ENCODE measurements at regions not wholly inside any gene's neighbourhood (a gene's known extent, or its start where the extent isn't known, plus 50 kb on each side); places are given as distances from the start of the nearest gene placed in this dataset.
"Not testable (repeated sequence)": the region's sequence is repeated elsewhere in the genome, so short reads cannot be mapped to it uniquely, and the experiment has no call there.

- not testable (repeated sequence) for TF ChIP-seq POLR2A, CTCF (IDR thresholded peaks at IDR 0.05)
Observed at GRCh38 chr7:10649120-10649519, 324.6 kb upstream of the PHF14 start.

Data from testis (tissue), 2 donors.